HepG2 (cell line): ENCODE measurements at regions not wholly inside any gene's neighbourhood (a gene's known extent, or its start where the extent isn't known, plus 50 kb on each side); places are given as distances from the start of the nearest gene placed in this dataset.

ENCODE experiments used
- AGO2 ChIP-seq: fragments of 200-400 bp; formaldehyde crosslinking; optimal IDR thresholded peaks from 2 replicates; pipeline ENCODE3; 2017; ENCODE audit warnings: mild to moderate bottlenecking, low read depth, low read length, moderate library complexity
- ARNT ChIP-seq: fragments of 450-650 bp; IDR thresholded peaks from 2 replicates; pipeline ENCODE4 v1.6.1; 2017
- BCL6 ChIP-seq: IDR thresholded peaks from 2 replicates; pipeline ENCODE4 v1.6.1; 2016; ENCODE audit warnings: missing genetic modification reagents, missing compliant biosample characterization
- HNRNPLL ChIP-seq: fragments of 200-400 bp; formaldehyde crosslinking; IDR thresholded peaks from 2 replicates; pipeline ENCODE4 v1.6.1; 2017; ENCODE audit warnings: mild to moderate bottlenecking, low read depth, low read length; ENCODE audit not compliant: poor library complexity, severe bottlenecking
- JUN ChIP-seq: sonication (generic); formaldehyde crosslinking; IDR thresholded peaks from 2 replicates; pipeline ENCODE4 v1.4.0; 2020; ENCODE audit warnings: mild to moderate bottlenecking, missing genetic modification reagents
- MATR3 ChIP-seq: sonication (generic); formaldehyde crosslinking; IDR thresholded peaks from 2 replicates; pipeline ENCODE4 v1.4.0; 2020; ENCODE audit warnings: missing genetic modification reagents
- POGZ ChIP-seq: sonication (generic); formaldehyde crosslinking; IDR thresholded peaks from 2 replicates; pipeline ENCODE4 v1.4.0; 2020; ENCODE audit warnings: mild to moderate bottlenecking, missing genetic modification reagents
- SMC3 ChIP-seq: IDR thresholded peaks from 2 replicates; pipeline ENCODE4 v1.6.1; 2011; ENCODE audit warnings: low read length, improper control_type of control experiment
- SRF ChIP-seq: IDR thresholded peaks from 2 replicates; pipeline ENCODE4 v1.6.1; 2011; ENCODE audit warnings: mild to moderate bottlenecking, low read depth, low read length, moderate library complexity
- TSC22D2 ChIP-seq: sonication (generic); formaldehyde crosslinking; IDR thresholded peaks from 2 replicates; pipeline ENCODE4 v1.5.1; 2020; ENCODE audit warnings: missing genetic modification reagents, mild to moderate bottlenecking, borderline replicate concordance
- TF ChIP-seq, protein P1 (sequence below): sonication (generic); formaldehyde crosslinking; IDR thresholded peaks from 2 replicates; pipeline ENCODE4 v1.5.1; 2020; ENCODE audit warnings: missing genetic modification reagents, mild to moderate bottlenecking, borderline replicate concordance
- TF ChIP-seq, protein P2 (sequence below): sonication (generic); formaldehyde crosslinking; IDR thresholded peaks from 2 replicates; pipeline ENCODE4 v1.5.0; 2020; ENCODE audit warnings: mild to moderate bottlenecking, missing genetic modification reagents, moderate library complexity
- TF ChIP-seq, protein P3 (sequence below), 2 experiments: sonication (generic) in 1 of 2; formaldehyde crosslinking in 1 of 2; IDR thresholded peaks; 2 replicates each; pipeline versions ENCODE4 v1.4.0 to v1.6.1; 2018 to 2020; ENCODE audit warnings: missing genetic modification reagents in 2 of 2, borderline replicate concordance in 1 of 2, low read depth in 1 of 2, mild to moderate bottlenecking in 1 of 2, missing biosample characterization in 1 of 2

DNA sequence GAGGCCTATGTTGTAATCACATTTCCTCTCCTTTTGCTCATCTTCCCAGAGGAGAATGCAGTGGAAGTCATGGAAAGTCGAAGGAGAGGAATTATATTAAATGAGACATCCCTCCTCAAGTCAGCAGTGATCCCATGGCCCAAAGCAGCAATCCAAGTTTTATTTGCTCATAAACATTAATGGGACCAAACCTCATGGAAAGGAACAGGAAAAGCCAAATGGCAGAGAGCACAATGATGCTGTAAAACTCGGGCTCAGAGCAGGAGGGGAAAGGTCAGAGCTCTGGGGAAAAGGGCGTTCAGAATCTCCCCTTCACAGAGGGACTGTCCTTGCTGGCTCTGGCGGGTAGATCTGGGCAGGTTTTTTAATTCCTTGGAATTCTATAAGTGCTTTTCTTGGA is 175.8 kb downstream of the C5orf15 start:
- TF ChIP-seq AGO2: no peak
- TF ChIP-seq BCL6 (CRISPR knock-in tag): no peak
- TF ChIP-seq, protein P1, sequence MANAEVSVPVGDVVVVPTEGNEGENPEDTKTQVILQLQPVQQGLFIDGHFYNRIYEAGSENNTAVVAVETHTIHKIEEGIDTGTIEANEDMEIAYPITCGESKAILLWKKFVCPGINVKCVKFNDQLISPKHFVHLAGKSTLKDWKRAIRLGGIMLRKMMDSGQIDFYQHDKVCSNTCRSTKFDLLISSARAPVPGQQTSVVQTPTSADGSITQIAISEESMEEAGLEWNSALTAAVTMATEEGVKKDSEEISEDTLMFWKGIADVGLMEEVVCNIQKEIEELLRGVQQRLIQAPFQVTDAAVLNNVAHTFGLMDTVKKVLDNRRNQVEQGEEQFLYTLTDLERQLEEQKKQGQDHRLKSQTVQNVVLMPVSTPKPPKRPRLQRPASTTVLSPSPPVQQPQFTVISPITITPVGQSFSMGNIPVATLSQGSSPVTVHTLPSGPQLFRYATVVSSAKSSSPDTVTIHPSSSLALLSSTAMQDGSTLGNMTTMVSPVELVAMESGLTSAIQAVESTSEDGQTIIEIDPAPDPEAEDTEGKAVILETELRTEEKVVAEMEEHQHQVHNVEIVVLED (CRISPR knock-in tag): no peak
- TF ChIP-seq, protein P2, sequence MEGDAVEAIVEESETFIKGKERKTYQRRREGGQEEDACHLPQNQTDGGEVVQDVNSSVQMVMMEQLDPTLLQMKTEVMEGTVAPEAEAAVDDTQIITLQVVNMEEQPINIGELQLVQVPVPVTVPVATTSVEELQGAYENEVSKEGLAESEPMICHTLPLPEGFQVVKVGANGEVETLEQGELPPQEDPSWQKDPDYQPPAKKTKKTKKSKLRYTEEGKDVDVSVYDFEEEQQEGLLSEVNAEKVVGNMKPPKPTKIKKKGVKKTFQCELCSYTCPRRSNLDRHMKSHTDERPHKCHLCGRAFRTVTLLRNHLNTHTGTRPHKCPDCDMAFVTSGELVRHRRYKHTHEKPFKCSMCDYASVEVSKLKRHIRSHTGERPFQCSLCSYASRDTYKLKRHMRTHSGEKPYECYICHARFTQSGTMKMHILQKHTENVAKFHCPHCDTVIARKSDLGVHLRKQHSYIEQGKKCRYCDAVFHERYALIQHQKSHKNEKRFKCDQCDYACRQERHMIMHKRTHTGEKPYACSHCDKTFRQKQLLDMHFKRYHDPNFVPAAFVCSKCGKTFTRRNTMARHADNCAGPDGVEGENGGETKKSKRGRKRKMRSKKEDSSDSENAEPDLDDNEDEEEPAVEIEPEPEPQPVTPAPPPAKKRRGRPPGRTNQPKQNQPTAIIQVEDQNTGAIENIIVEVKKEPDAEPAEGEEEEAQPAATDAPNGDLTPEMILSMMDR: no peak
- TF ChIP-seq SMC3: no peak
- no peak for TF ChIP-seq HNRNPLL
- TF ChIP-seq, protein P3, sequence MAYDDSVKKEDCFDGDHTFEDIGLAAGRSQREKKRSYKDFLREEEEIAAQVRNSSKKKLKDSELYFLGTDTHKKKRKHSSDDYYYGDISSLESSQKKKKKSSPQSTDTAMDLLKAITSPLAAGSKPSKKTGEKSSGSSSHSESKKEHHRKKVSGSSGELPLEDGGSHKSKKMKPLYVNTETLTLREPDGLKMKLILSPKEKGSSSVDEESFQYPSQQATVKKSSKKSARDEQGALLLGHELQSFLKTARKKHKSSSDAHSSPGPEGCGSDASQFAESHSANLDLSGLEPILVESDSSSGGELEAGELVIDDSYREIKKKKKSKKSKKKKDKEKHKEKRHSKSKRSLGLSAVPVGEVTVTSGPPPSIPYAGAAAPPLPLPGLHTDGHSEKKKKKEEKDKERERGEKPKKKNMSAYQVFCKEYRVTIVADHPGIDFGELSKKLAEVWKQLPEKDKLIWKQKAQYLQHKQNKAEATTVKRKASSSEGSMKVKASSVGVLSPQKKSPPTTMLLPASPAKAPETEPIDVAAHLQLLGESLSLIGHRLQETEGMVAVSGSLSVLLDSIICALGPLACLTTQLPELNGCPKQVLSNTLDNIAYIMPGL (CRISPR knock-in tag; IDR thresholded peaks at IDR 0.05; ENCODE audit: borderline replicate concordance in 1 of 2, low read depth in 1 of 2): no peak
- no peak for TF ChIP-seq JUN (CRISPR knock-in tag)
- no peak for TF ChIP-seq MATR3 (CRISPR knock-in tag)
- no peak for TF ChIP-seq TSC22D2 (CRISPR knock-in tag)
- no peak for TF ChIP-seq ARNT
- no peak for TF ChIP-seq SRF
- no peak for TF ChIP-seq POGZ
